SH-SY5Y (cell line): ENCODE measurements at regions not wholly inside any gene's neighbourhood (a gene's known extent, or its start where the extent isn't known, plus 50 kb on each side); places are given as distances from the start of the nearest gene placed in this dataset.

ENCODE experiments used
- GATA2 ChIP-seq: IDR thresholded peaks from 2 replicates; pipeline ENCODE4 v1.6.1; 2011; ENCODE audit warnings: mild to moderate bottlenecking, low read depth, low read length
- GATA3 ChIP-seq: IDR thresholded peaks from 2 replicates; pipeline ENCODE4 v1.6.1; 2011; ENCODE audit warnings: low read depth, mild to moderate bottlenecking, low read length, moderate library complexity

GRCh38 chr18:38045845-38046244, 480.2 kb upstream of the CELF4 start:
- TF ChIP-seq GATA2 (no peak), GATA3 (no peak)

- TF ChIP-seq GATA3 (no peak), GATA2 (no peak)
Observed at GRCh38 chr18:38042211-38042890, 476.8 kb upstream of the CELF4 start.

- TF ChIP-seq GATA3 (no peak), GATA2 (no peak)
Observed at GRCh38 chr18:38038242-38038641, 472.6 kb upstream of the CELF4 start.

- TF ChIP-seq GATA3 (no peak), GATA2 (no peak)
Observed at GRCh38 chr18:38035193-38035592, 469.6 kb upstream of the CELF4 start.

GRCh38 chr18:38033282-38033681, 467.7 kb upstream of the CELF4 start:
- no peak for TF ChIP-seq GATA3

GRCh38 chr18:38032516-38032915, 466.9 kb upstream of the CELF4 start:
- no peak for TF ChIP-seq GATA3

- TF ChIP-seq GATA2 (no peak), GATA3 (no peak)
Observed at GRCh38 chr18:38028946-38029345, 463.3 kb upstream of the CELF4 start.

GRCh38 chr18:38025433-38026038, 459.9 kb upstream of the CELF4 start:
- no peak for TF ChIP-seq GATA2
- TF ChIP-seq GATA3: no peak

GRCh38 chr18:38023871-38024270, 458.3 kb upstream of the CELF4 start:
- TF ChIP-seq GATA2 (no peak), GATA3 (no peak)

- TF ChIP-seq GATA3 (no peak), GATA2 (peak; percentile 70)
Observed at GRCh38 chr18:38022234-38022633, 456.6 kb upstream of the CELF4 start.

- TF ChIP-seq GATA3 (no peak), GATA2 (no peak)
Observed at GRCh38 chr18:38019292-38019691, 453.7 kb upstream of the CELF4 start.

- TF ChIP-seq GATA3 (no peak), GATA2 (no peak)
Observed at GRCh38 chr18:38010971-38011857, 445.6 kb upstream of the CELF4 start.

GRCh38 chr18:38010037-38010436, 444.4 kb upstream of the CELF4 start:
- TF ChIP-seq GATA3 (no peak), GATA2 (no peak)

GRCh38 chr18:38009320-38009719, 443.7 kb upstream of the CELF4 start:
- peak; percentile 63 for TF ChIP-seq GATA3
- peak; percentile 65 for TF ChIP-seq GATA2
